ENCODE measurements at regions not wholly inside any gene's neighbourhood (a gene's known extent, or its start where the extent isn't known, plus 50 kb on each side); places are given as distances from the start of the nearest gene placed in this dataset.

GRCh38 chr22:23408321-23408720 is 171.8 kb downstream of the IGLL1 start:
- no peak for DNase-seq

GRCh38 chr22:23405366-23405851 is 174.7 kb downstream of the IGLL1 start:
- DNase-seq = no peak

- no peak for DNase-seq
Measured at GRCh38 chr22:23404689-23405365, 175.3 kb downstream of the IGLL1 start.

- no peak for DNase-seq
Measured at GRCh38 chr22:23403720-23404688, 176.1 kb downstream of the IGLL1 start.

- DNase-seq = no peak
Measured at GRCh38 chr22:23403152-23403719, 176.9 kb downstream of the IGLL1 start.

GRCh38 chr22:23402275-23403151 is 177.6 kb downstream of the IGLL1 start:
- DNase-seq = no peak

- no peak for DNase-seq
Measured at GRCh38 chr22:23401910-23402274, 178.2 kb downstream of the IGLL1 start.

- DNase-seq = no peak
Measured at GRCh38 chr22:23401111-23401909, 178.8 kb downstream of the IGLL1 start.

GRCh38 chr22:23400286-23400981 is 179.7 kb downstream of the IGLL1 start:
- DNase-seq = no peak

- no peak for DNase-seq
Measured at GRCh38 chr22:23399367-23400285, 180.5 kb downstream of the IGLL1 start.

- DNase-seq = no peak
Measured at GRCh38 chr22:23398701-23399366, 181.3 kb downstream of the IGLL1 start.

- DNase-seq = no peak
Measured at GRCh38 chr22:23397613-23398567, 182.2 kb downstream of the IGLL1 start.

GRCh38 chr22:23397008-23397612 is 183.0 kb downstream of the IGLL1 start:
- no peak for DNase-seq

- DNase-seq = no peak
Measured at GRCh38 chr22:23396362-23397007, 183.6 kb downstream of the IGLL1 start.

- DNase-seq = no peak
Measured at GRCh38 chr22:23395530-23396361, 184.3 kb downstream of the IGLL1 start.
